G401 (cell line): ENCODE measurements at regions not wholly inside any gene's neighbourhood (a gene's known extent, or its start where the extent isn't known, plus 50 kb on each side); places are given as distances from the start of the nearest gene placed in this dataset.
"Not testable (repeated sequence)": the region's sequence is repeated elsewhere in the genome, so short reads cannot be mapped to it uniquely, and the experiment has no call there.

Experiments used
- DNase-seq: peaks from one replicate; pipeline ENCODE4 v3.0.0-alpha.2; 2015; ENCODE audit warnings: low spot score
- in situ Hi-C: cut with HindIII; loops from 2 replicates; pipeline ENCODE4 v1.10.0; 2016; ENCODE audit warnings: low sequenced_read_pairs, mixed read lengths

DNA sequence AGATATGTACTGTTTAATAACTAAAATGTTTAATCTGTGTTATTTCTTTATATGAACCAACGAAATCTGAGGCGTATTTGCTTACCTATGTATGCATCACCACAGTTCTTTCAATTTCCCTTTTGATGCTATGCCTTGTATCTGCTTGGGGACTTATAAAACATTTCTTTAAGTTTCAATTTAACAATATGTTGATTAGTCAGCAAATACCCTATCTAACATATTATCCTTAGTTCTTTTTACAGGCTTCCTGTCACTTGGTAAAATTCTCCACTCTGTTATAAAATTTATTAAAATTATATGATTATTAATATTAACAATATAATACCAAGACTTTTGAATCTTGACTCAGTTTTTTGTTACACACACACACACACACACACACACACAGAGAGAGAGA, 174.3 kb downstream of the CPS1 start:
- no peak for DNase-seq
- in situ Hi-C loops: no loop called here

DNA sequence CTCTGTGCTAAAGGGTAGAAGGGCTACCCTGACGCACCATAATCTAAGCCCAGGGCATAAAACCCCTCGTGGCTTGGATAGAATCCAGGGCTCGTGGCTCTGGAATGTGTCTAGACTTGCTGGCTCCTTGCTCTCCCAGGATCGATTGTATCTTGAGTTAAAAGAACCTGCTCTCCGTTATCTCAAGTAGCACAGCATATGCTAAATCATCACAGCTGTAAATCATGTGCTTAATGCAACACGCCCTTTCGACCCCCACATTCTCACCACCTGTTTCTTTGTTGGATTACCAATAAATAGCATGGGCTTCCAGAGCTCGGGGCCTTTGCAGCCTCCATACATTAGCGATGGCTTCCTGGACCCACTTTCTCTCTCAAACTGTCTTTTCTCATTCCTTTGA, 190.4 kb downstream of the CPS1 start:
- in situ Hi-C loops, DNase-seq: not testable (repeated sequence)

DNA sequence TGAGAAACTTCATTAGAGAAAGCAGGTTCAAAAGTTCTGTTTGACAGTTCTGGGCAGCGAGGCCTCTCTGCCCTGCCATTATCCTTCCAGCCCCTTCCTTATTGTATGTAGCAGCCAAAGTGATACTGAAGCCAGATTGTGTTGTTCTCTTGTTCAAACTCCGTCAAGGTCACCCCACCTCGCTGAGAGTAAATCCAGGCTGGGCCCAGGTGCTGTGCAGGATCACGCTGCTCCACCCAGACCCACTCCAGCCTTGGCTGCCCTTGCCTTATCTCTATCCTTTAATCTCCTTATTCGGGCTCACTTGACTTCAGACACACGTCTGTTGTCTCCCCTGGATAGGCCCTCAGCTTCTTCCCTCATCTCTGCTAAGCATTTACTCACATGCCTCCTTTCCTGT, 196.1 kb downstream of the CPS1 start:
- DNase-seq: no peak

DNA sequence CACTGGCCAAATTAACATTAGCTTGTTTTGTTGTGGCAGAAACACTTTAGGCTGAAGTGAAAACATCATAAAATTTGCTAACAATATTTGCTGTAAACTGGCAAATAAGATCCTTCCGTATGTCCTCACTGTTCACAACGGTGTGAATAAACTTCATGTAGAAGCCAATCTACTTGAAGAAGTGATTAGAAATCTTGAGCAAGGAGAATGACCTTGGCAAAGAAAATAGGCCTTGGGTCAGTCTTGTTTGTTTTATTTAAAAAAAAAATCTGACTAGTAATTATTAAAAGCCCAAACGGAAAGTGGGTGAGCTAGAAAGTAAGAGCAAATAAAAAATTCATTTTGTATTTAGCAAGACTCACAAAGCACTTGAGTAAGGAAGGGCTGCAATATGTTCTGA, 197.0 kb downstream of the CPS1 start:
- in situ Hi-C loops: no loop called here
- DNase-seq: no peak

More for the DNA sequence above, 196.1 kb downstream of the CPS1 start:
- in situ Hi-C loops: no loop called here

DNA sequence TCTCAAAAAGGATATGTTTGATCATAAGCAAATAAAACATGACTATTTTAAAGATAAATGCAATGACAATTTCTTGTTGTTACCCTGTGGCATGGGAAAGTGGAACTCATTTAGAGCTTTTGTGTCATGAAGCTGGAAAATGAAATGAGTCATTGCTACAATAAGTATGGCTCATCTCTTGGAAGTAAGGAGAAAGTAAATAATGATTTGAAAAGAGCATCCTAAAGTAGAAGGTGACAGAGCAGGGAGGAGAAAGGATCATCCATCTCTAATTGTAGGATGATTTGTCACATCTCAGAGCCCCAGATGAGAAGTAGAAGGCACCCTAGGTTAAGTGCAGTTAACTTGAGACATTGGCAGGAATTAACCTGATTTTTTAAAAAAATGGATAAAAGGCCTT, 200.5 kb downstream of the CPS1 start:
- no peak for DNase-seq

DNA sequence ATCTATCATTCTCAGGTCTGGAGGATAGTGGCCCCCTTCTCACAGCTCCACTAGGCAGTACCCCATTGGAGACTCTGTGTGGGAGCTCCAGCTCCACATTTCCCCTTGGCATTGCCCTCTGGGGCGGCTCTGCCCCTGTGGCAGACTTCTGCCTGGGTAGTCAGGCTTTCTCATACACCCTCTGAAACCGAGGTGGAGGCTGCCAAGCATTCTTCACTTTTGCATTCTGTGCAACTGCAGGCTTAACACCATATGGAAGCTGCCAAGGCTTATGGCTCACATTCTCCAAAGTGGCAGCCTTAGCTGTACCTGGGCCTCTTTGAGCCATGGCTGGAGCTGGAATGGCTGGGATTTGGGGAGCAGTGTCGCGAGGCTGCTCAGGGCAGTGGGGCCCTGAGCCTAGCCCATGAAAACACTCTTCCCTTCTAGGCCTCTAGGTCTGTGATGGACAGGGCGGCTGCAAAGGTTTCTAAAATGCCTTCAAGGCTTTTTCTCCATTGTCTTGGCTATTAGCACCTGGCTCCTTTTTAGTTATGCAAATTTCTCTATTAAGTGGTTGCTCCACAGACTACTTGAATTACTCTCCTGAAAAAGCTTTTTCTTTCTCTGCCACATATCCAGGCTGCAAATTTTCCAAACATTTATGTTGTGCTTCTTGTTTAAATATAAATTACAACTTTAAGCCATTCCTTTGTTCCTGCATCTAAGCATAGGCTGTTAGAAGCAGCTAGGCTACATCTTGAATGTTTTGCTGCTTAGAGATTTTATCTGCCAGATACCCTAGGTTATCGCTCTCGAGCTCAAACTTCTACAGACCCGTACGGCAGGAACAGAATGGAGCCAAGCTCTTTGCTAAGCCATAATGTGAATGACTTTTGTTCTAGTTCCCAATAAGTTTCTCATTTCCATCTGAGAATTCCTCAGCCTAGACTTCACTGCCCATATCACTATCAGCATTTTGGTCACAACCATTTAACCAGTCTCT, 206.5 kb downstream of the CPS1 start:
- in situ Hi-C loops: no loop called here
- DNase-seq: no peak

More for the DNA sequence above, 200.5 kb downstream of the CPS1 start:
- in situ Hi-C loops: no loop called here

DNA sequence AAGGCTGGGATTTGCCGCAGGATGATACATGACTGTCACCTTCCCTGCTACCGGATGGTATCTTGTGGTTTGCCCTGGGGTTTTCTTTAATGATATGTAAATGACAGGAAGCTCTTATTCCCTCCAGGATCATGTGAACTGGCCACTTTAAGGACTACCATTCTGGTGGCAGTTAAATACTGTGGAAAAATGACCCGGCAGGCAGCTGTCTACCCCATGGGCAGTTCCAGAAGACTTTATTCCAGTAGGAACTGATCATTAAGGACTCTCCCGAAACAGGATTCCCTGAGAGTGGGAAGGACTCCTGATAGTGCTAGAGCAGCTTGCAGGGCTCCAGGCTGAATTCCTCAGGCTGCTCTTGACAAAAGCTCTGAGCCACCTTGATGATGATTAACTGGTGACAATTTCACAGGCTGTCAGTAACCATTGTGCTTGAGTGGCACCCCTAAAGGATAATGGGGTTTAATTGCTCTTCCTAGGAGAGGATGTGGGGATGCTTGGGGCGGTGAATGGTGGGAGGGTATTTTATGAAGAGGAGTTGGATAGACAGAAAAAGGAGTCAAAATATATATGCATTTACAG, 212.0 kb downstream of the CPS1 start:
- DNase-seq: no peak
- in situ Hi-C loops: no loop called here

DNA sequence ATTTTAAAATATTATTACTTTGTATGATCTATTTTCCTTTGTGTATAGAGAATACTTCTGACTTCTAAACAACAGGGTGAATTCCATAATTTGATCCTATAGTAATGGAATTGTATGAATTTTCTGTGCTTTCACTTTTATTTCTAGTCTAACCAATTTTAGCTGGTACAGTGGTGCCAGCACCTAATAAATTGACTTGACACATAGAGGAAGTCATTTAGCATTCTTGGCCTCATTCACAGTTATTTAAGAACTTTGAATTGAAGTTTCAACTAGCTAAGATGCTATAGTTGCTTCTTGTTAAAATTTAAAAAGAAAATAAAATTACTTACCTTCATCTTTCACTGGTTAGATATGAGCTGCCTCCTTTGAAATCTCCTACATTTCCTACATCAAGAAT, 220.4 kb downstream of the CPS1 start:
- DNase-seq: no peak
- in situ Hi-C loops: no loop called here

DNA sequence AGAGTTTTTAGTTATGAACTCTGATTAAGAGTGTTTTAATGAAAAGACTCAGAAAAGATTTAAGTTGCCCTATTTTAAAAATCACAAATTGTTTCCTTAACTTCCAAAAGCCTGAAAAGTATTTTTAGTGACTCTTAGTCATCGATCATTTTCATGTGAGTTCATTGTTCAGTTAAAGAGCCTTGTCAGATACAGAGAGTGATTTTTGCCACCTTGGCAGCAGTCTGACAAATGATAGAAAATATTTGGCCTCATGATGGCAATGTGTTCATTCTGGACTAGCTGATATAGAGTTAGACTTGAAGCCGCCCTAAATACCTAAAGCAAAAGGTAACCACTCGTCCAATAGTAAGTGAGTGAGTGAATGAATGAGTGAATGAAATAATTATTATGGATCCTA, 225.8 kb downstream of the CPS1 start:
- in situ Hi-C loops: no loop called here

DNA sequence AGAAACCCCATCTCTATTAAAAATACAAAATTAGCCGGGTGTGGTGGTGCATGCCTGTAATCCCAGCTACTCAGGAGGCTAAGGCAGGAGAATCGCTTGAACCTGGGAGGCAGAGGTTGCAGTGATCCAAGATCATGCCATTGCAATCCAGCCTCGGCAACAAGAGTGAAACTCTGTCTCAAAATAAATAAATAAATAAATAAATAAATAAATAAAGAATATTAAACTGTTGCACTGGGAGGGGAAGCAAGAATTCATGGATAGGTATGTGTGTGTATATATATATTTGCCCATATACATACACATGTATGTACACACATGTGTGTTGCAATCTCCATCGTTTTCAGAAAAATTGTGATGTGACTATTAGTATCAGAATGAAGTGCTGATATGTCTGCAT, 231.4 kb downstream of the CPS1 start:
- DNase-seq, in situ Hi-C loops: not testable (repeated sequence)

More for the DNA sequence above, 225.8 kb downstream of the CPS1 start:
- DNase-seq: no peak

DNA sequence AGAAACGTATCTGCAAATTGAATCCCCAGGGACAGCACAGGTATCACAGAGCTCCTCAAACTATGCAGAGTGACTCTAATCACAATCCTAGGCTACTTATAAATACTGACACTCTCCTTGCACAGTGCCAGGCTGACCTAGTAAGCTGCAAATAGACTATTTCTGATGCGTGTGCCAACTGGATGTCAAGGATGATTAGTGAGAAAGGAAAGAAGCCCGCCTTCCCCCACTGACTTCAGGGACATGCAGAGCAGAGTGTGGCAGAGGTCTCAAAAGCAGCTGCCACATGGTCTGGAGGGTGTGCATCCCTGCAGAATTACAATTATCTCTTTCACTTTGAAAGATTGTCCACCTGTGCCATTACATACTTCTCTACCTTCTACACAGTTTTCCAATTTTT, 235.6 kb downstream of the CPS1 start:
- in situ Hi-C loops: no loop called here

DNA sequence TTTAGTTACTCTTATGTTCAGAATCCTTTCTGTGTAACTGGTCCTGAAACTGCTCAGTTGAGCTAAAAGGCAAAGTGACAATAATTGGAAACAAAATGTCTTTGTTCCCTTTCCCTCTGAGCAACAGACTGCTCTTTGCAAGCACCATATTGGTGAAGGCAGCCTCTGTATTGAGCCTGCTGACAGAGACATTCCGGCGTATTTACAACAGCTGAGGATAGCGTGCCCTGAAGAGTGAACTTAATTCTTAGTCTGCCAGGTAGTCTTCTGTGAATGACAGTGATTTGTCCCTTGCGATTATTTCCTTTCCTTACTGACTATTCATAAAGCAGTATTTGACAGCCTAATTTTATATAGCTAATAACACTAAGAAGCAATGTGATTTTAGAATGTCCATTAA, 239.1 kb downstream of the CPS1 start:
- DNase-seq: no peak
- in situ Hi-C loops: no loop called here

More for the DNA sequence above, 235.6 kb downstream of the CPS1 start:
- DNase-seq: peak; percentile 87

DNA sequence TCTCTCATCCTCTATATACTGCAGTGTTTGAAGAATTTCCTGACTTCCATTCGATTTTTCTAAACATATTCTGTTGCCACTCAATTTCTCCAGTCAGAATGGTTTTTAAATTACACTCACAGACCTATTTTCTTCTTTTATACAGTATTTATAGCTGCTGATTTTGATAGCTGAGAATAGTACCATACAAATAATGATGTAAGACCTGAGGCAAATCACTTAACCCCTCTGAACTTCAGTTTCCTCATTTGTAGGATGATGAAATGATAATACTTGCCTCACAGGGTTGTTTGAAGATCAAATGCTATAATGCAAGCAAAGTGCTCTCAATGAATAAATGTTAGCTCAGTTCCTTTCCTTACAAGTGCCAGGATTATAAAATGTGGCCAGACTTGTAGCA, 241.8 kb downstream of the CPS1 start:
- DNase-seq: no peak
- in situ Hi-C loops: no loop called here

DNA sequence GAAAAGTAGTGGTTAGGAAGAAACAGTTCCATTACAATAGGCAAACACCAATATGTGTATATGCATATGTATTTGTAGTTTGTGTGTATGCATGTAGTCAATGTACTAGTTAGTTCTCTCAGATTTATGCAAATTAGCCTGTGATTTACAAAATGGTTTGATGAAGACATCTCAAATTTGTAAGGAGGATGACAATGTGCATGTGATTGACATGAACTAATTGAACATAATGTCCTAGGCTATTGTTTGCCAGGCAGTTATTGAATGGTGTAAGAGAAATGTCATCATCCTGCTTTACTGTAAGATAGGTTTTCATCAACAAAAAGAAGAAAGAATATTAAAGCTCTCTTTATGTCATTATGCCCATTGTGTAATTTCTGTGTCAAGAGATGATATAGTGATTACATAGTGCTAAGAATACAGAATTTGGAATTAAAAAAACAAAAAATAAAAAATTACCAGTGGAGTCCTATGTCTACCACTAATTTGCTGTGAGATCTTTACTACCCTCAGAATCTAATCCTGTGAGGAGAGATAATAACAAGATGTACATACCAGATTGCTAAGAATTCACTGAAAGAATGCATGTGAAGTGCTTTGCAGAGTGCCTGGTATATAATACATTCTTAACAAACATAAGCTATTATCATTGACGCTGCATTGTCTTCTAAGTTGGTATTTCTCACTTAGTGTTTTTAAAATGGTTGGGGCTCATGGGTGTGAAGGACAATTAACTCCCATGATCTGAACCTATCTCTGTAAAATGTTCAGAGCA, 258.0 kb downstream of the CPS1 start:
- in situ Hi-C loops: no loop called here

DNA sequence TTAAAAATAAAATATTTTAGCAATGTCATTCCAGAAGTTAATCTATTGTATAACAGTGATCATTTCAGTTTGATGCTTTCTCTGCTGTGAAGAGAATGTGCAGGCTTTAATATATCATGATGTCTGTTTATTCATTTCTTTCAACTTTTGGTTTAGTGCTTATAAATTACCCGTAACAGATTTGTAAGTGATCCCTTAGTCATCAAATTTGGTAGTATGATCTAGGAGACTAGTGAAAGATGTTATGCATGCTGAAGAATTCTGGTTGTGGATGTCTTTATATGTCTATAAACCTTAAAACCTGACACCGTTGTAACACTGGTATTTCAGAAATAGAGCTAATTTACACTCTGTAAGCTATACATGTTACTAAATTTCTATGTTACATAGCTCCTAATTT, 260.4 kb downstream of the CPS1 start:
- no peak for DNase-seq
- in situ Hi-C loops: no loop called here

More for the DNA sequence above, 258.0 kb downstream of the CPS1 start:
- no peak for DNase-seq

DNA sequence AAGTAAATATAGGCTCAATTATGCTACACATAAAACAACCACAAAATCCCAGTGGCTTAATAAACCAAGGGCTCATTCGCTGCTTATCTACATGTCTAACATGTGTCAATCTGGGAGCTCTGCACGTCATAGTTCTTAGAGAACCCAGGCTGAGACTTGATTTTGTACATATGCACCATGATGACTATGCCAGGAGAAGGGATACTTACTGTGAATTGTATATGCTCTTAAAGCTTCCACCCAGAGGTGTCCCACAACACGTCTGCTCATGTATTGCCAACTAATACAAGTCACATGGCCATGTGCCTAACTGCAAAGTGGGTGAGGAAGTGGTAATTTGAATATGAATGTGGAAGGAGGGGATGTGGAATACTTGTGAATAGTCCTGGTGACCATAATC, 262.1 kb downstream of the CPS1 start:
- in situ Hi-C loops: no loop called here
- DNase-seq: no peak

DNA sequence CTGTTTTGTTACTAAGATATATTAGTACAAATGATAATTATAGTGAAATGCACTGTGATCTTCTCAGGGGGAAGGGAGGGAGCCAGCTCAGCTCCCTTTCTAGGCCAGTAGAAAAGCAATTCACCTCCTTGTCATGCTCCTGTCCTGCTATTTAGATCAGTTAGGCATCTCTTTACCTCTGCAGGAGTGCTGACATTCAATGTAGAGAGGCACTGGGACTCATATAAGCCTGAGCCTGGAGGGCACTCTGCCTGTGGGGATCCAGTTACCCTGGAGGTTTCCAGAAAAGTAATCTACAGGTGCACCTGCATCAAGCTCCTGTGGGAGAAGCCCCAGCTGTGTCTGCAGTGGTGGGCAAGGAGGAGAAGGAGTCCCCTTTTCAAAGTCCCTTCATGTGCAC, 277.0 kb downstream of the CPS1 start:
- no peak for DNase-seq
- in situ Hi-C loops: no loop called here

DNA sequence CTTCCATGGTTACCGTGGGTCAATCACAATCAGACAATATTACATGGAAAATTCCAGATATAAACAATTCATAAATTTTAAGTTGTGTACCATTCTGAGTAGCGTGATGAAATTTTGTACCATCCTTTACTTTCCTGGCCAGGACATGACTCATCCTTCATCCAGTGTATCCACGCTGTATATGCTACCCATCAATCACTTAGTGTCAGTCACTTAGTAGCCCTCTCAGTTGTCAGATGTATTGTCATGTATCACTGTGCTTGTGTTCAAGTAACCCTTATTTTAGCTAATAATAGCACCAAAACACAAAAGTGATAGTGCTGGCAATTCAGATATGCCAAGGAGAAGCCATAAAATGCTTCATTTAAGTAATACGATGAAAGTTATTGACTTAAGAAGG, 282.6 kb downstream of the CPS1 start:
- DNase-seq: no peak
- in situ Hi-C loops: no loop called here

DNA sequence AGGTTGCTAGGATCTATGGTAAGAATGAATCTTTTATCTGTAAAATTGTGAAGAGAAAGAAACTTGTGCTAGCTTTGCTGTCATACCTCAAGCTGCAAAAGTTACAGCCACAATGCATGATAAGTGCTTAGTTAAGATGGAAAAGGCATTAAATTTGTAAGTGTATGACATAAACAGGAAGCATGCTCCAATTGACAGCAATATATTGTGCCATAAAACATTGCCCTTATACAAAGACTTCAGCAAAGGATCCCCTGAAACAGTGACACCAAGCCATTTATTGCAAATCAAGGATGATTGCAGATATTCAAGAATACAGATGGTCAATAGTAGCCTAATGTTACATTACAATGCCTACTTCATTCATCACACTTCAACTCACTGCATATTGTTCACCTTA, 283.1 kb downstream of the CPS1 start:
- in situ Hi-C loops: no loop called here
- no peak for DNase-seq

DNA sequence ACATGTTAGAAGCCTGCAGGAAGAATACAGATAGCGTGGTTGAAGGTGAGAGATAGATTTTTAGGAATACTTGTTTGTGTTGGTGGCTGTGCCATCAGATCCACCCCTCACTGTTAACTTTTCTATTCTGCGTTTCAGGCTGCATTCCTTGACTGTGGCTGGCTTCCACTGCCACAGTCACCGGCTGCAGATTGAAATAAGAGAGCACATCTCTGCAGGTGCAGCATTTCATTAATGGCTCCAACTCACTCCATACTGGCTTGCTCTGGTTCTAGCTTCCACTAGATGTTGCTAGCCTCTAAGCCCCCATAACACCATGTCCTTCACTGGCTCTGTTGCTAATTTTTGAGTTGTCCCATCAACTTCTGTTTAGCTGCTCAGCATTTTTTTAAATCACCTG, 286.5 kb downstream of the CPS1 start:
- in situ Hi-C loops: no loop called here
- DNase-seq: no peak
